ENCODE measurements at regions not wholly inside any gene's neighbourhood (a gene's known extent, or its start where the extent isn't known, plus 50 kb on each side); places are given as distances from the start of the nearest gene placed in this dataset.
"Not testable (repeated sequence)": the region's sequence is repeated elsewhere in the genome, so short reads cannot be mapped to it uniquely, and the experiment has no call there.

DNA sequence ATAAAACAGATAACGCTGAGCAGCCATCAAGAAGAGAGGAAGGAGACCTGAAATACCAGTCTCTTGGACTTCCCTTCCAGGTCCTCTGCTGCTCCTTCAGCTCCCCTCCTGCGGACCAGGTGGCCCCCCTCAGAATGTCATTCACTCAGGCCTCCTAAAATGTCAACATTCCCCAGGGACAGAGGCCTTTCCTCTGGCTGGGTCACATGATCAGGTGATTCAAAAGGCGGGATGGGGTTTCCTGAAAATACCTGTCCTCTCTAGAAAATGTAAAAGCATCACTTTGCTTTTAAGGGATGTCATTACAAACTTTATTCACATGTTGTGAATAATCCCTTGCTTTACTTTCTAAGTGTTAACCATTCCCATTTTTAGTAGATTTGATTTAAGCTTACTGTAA lies 311.1 kb downstream of the INHBA start (continued):
- TF ChIP-seq FOXM1 (IDR thresholded peaks at IDR 0.05; ENCODE audit: low read depth) (no peak), MEF2A (IDR thresholded peaks at IDR 0.05; ENCODE audit: borderline replicate concordance, low read depth) (no peak)

DNA sequence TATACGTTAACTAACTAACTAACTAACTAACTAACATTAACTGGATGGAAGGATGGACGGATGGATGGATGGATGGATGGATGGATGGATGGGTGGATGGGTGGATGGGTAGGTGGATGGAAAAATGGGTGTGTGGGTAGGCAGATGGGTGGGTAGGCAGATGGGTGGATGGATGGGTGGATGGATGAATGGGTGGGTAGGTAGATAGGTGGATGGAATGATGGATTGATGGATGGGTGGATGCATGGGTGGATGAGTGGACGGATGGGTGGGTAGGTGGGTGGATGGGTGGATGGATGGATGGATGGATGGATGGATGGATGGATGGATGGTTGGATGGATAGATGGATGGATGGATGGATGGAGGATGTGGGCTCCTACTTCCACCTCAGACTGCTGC lies 314.0 kb downstream of the INHBA start:
- H4K20me1 ChIP-seq (ENCODE audit: insufficient read depth); H3K9ac ChIP-seq; DNase-seq; H3K4me3 ChIP-seq (ENCODE audit: low read depth in 2 of 2, low read length in 1 of 2); H3K27ac ChIP-seq (ENCODE audit: low read depth in 2 of 2, low read length in 1 of 2); H3K27me3 ChIP-seq (ENCODE audit: insufficient read depth); H3K36me3 ChIP-seq (replicated peaks in 1 of 2; ENCODE audit: control insufficient read depth in 1 of 2, insufficient read depth in 2 of 2, low read length in 1 of 2); H3K79me2 ChIP-seq (ENCODE audit: insufficient read depth); H2AFZ ChIP-seq (ENCODE audit: low read depth); H3K9me2 ChIP-seq; CTCF ChIA-PET; H3F3A ChIP-seq (replicated peaks; ENCODE audit: insufficient read depth); POLR2A ChIA-PET; H3K9me3 ChIP-seq; H3K4me1 ChIP-seq (ENCODE audit: control insufficient read depth in 1 of 2, insufficient read depth in 2 of 2, low read depth in 1 of 2, low read length in 1 of 2); H3K4me2 ChIP-seq: not testable (repeated sequence)
- 35% methylated on average over 3 of the region's 3 CpGs for WGBS (ENCODE audit: low lambda C conversion rate)

DNA sequence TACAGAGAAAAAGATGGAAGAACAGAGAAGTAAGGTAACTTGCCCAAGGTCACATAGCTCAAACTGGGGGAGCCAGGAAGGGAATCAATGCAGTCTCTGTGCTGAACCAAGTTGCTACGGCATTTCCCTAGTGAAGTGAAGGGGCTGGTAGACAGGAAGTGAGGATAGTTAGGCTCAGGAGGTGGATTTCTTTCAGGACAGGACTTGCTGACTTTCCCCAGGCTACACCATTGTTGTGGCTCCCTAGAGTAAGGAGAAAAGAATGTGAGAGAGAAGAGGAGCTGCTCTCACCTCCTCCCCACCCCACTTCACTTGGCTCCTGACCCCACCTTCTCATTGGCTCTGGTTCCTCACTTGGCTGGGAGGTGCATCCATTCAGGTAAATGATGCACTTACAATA lies 316.9 kb downstream of the INHBA start:
- 75% methylated on average over 1 of the region's 1 CpG for WGBS (ENCODE audit: low lambda C conversion rate)
- H2AFZ ChIP-seq (ENCODE audit: low read depth) = peak overlapping the region; percentile 34; the same call in 1 of the 2 replicates
- no peak for DNase-seq
- CTCF ChIA-PET = interaction anchor here (0.6 to 1.7 kb wide), 3 partner anchors 8 to 27 kb away, joined by 3 to 5 read pairs (median 4); no protein-coding TSS in a partner anchor
- no peaks in the 10 kb centered on the region for H4K20me1 ChIP-seq (ENCODE audit: insufficient read depth)
- H3K9me3 ChIP-seq = no peaks in the 10 kb centered on the region
- TF ChIP-seq NRF1 (IDR thresholded peaks at IDR 0.05; ENCODE audit: low read depth, low read length) (no peak), YY1 (IDR thresholded peaks at IDR 0.05; ENCODE audit: low read depth) (no peak), TCF12 (IDR thresholded peaks at IDR 0.05) (no peak), EZH2phosphoT487 (IDR thresholded peaks at IDR 0.05; ENCODE audit: borderline replicate concordance, low read depth) (no peak), NFIC (IDR thresholded peaks at IDR 0.05; ENCODE audit: borderline replicate concordance) (no peak), SMC3 (IDR thresholded peaks at IDR 0.05; ENCODE audit: low read depth, low read length) (no peak), RXRA (IDR thresholded peaks at IDR 0.05; ENCODE audit: borderline replicate concordance, low read depth) (no peak), CHD2 (IDR thresholded peaks at IDR 0.05; ENCODE audit: low read length, partially characterized antibody) (no peak), TAF1 (IDR thresholded peaks at IDR 0.05; ENCODE audit: borderline replicate concordance, low read depth, low read length) (no peak), SIN3A (IDR thresholded peaks at IDR 0.05; ENCODE audit: borderline replicate concordance, low read depth, low read length) (no peak)
- TF ChIP-seq, protein P1, sequence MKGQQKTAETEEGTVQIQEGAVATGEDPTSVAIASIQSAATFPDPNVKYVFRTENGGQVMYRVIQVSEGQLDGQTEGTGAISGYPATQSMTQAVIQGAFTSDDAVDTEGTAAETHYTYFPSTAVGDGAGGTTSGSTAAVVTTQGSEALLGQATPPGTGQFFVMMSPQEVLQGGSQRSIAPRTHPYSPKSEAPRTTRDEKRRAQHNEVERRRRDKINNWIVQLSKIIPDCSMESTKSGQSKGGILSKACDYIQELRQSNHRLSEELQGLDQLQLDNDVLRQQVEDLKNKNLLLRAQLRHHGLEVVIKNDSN (IDR thresholded peaks at IDR 0.05; ENCODE audit: borderline replicate concordance, low read depth) = no peak
- TF ChIP-seq, protein P2, sequence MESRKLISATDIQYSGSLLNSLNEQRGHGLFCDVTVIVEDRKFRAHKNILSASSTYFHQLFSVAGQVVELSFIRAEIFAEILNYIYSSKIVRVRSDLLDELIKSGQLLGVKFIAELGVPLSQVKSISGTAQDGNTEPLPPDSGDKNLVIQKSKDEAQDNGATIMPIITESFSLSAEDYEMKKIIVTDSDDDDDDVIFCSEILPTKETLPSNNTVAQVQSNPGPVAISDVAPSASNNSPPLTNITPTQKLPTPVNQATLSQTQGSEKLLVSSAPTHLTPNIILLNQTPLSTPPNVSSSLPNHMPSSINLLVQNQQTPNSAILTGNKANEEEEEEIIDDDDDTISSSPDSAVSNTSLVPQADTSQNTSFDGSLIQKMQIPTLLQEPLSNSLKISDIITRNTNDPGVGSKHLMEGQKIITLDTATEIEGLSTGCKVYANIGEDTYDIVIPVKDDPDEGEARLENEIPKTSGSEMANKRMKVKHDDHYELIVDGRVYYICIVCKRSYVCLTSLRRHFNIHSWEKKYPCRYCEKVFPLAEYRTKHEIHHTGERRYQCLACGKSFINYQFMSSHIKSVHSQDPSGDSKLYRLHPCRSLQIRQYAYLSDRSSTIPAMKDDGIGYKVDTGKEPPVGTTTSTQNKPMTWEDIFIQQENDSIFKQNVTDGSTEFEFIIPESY (IDR thresholded peaks at IDR 0.05; ENCODE audit: borderline replicate concordance, low read depth) = no peak
- TF ChIP-seq, protein P3, sequence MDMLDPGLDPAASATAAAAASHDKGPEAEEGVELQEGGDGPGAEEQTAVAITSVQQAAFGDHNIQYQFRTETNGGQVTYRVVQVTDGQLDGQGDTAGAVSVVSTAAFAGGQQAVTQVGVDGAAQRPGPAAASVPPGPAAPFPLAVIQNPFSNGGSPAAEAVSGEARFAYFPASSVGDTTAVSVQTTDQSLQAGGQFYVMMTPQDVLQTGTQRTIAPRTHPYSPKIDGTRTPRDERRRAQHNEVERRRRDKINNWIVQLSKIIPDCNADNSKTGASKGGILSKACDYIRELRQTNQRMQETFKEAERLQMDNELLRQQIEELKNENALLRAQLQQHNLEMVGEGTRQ (IDR thresholded peaks at IDR 0.05; ENCODE audit: borderline replicate concordance, low read depth, low read length) = no peak
- no peak overlapping the region for H3K4me2 ChIP-seq
- H3K9ac ChIP-seq = no peak overlapping the region
- POLR2A ChIA-PET = interaction anchor here (0.6 kb wide), 1 partner anchor 504 kb away, joined by 3 read pairs; no protein-coding TSS in a partner anchor
- no peaks in the 10 kb centered on the region for H3K27me3 ChIP-seq (ENCODE audit: insufficient read depth)
- H3K4me3 ChIP-seq (ENCODE audit: low read depth in 2 of 2, low read length in 1 of 2) = no peak overlapping the region
- no peaks in the 10 kb centered on the region for H3K4me1 ChIP-seq (ENCODE audit: control insufficient read depth in 1 of 2, insufficient read depth in 2 of 2, low read depth in 1 of 2, low read length in 1 of 2)
- no peaks in the 10 kb centered on the region for H3K36me3 ChIP-seq (replicated peaks in 1 of 2; ENCODE audit: control insufficient read depth in 1 of 2, insufficient read depth in 2 of 2, low read length in 1 of 2)
- H3K27ac ChIP-seq (ENCODE audit: low read depth in 2 of 2, low read length in 1 of 2) = no peak overlapping the region
- H3K79me2 ChIP-seq (ENCODE audit: insufficient read depth) = no peaks in the 10 kb centered on the region
- no peaks in the 10 kb centered on the region for H3K9me2 ChIP-seq
- H3F3A ChIP-seq (replicated peaks; ENCODE audit: insufficient read depth) = no peaks in the 10 kb centered on the region

All from SK-N-SH (cell line).